ENCODE measurements at regions not wholly inside any gene's neighbourhood (a gene's known extent, or its start where the extent isn't known, plus 50 kb on each side); places are given as distances from the start of the nearest gene placed in this dataset.

GRCh38 chr9:71594541-71594940, 173.8 kb downstream of the CEMIP2 start:
- WGBS, 2 experiments (ENCODE audit: extremely low coverage in 1 of 2, insufficient coverage in 1 of 2, insufficient read length in 1 of 2, insufficient replicate concordance in 2 of 2, low coverage in 1 of 2, low lambda C conversion rate in 2 of 2, missing lambda C conversion rate in 1 of 2): 94% methylated on average over 3 of the region's 3 CpGs; no CpG with 5 or more reads in 1 of the 2 experiments

More at GRCh38 chr9:71594541-71594940, 173.8 kb downstream of the CEMIP2 start:
- Histone ChIP-seq H4K20me1 (replicated peaks in 1 of 2; ENCODE audit: control insufficient read depth in 1 of 2, insufficient read depth in 2 of 2, low read length in 2 of 2) (no peaks in the 10 kb centered on the region), H3K4me3 (ENCODE audit: extremely low read depth in 1 of 4, insufficient read depth in 2 of 4, low read depth in 3 of 4, low read length in 4 of 4) (no peak overlapping the region), H3K27me3 (replicated peaks in 1 of 4; ENCODE audit: control insufficient read depth in 3 of 4, extremely low read depth in 1 of 4, insufficient read depth in 3 of 4, low read length in 3 of 4) (no peaks in the 10 kb centered on the region), H3K9me3 (ENCODE audit: insufficient read depth in 2 of 2, low read depth in 1 of 2, low read length in 1 of 2) (peaks cover 6% of the 10 kb centered on the region in 2 experiments; a peak in 1 of 4 replicates), H2BK5ac (ENCODE audit: low read depth, low read length) (no peak overlapping the region), H4K8ac (ENCODE audit: extremely low read depth, insufficient read depth, low read length) (no peak overlapping the region), H4K5ac (ENCODE audit: insufficient read length, low read depth, low read length) (no peak overlapping the region), H3K36me3 (ENCODE audit: control insufficient read depth in 2 of 4, insufficient read depth in 4 of 4, low read length in 3 of 4) (no peaks in the 10 kb centered on the region), H3K18ac (ENCODE audit: extremely low read depth, low read length) (no peak overlapping the region), H2AFZ (ENCODE audit: low read length) (no peak overlapping the region), H3K9ac (replicated peaks in 1 of 4; ENCODE audit: extremely low read depth in 1 of 4, low read depth in 3 of 4, low read length in 3 of 4) (no peak overlapping the region), H3K4ac (replicated peaks; ENCODE audit: insufficient read length, low read depth, low read length) (no peak overlapping the region), H2BK12ac (ENCODE audit: low read depth, low read length) (no peak overlapping the region), H3K14ac (ENCODE audit: insufficient read length) (no peak overlapping the region), H3K56ac (replicated peaks; ENCODE audit: insufficient read length, low read depth, low read length) (no peak overlapping the region), H3K23me2 (ENCODE audit: low read depth, low read length) (no peaks in the 10 kb centered on the region), H2BK15ac (ENCODE audit: low read length) (no peak overlapping the region), H2BK20ac (ENCODE audit: low read length) (no peak overlapping the region), H3K79me1 (ENCODE audit: low read depth, low read length) (no peaks in the 10 kb centered on the region), H3K27ac (ENCODE audit: low read depth, low read length) (no peak overlapping the region), H2AK5ac (ENCODE audit: low read depth, low read length) (no peak overlapping the region), H3K4me2 (ENCODE audit: insufficient read depth in 1 of 2, low read depth in 2 of 2, low read length in 2 of 2) (no peak overlapping the region), H3K4me1 (replicated peaks in 1 of 4; ENCODE audit: control insufficient read depth in 3 of 4, insufficient read depth in 4 of 4, low read length in 3 of 4) (no peaks in the 10 kb centered on the region), H4K91ac (replicated peaks; ENCODE audit: insufficient read length, low read length) (no peak overlapping the region), H3K23ac (ENCODE audit: insufficient read length) (no peak overlapping the region), H3K79me2 (ENCODE audit: control insufficient read depth in 1 of 2, insufficient read depth in 2 of 2, low read length in 2 of 2) (no peaks in the 10 kb centered on the region), H2BK120ac (replicated peaks; ENCODE audit: low read depth, low read length) (no peak overlapping the region)
- peak; percentile 13 for FAIRE-seq
- TF ChIP-seq SP1 (IDR thresholded peaks at IDR 0.05; ENCODE audit: low read depth, low read length) (no peak), SP2 (IDR thresholded peaks at IDR 0.05; ENCODE audit: low read length) (no peak), RAD21 (IDR thresholded peaks at IDR 0.05 in 1 of 2, conservative IDR thresholded peaks at IDR 0.05 in 1 of 2; ENCODE audit: low read depth in 2 of 2, low read length in 2 of 2) (no peak)
- no peak for DNase-seq (ENCODE audit: low read depth in 1 of 2, low spot score in 2 of 2)
- CTCF ChIA-PET (ENCODE audit: partially characterized antibody): interaction anchor here (0.9 kb wide), 1 partner anchor 28 kb away, joined by 3 read pairs; no protein-coding TSS in a partner anchor
- POLR2A ChIA-PET (ENCODE audit: partially characterized antibody): no interaction called here
